Pancreas (tissue), 10 donors: ENCODE measurements at regions not wholly inside any gene's neighbourhood (a gene's known extent, or its start where the extent isn't known, plus 50 kb on each side); places are given as distances from the start of the nearest gene placed in this dataset.

Source experiments
- ATAC-seq, 4 donors: fragments of 200-7000 bp; cut with Tn5 transposase; one replicate each; pipeline versions ENCODE4 v1.8.0 to v1.9.1; 2020; ENCODE audit warnings: mild to moderate bottlenecking in 4 of 4, moderate library complexity in 4 of 4
- DNase-seq, 6 donors: peaks; one replicate each; pipeline ENCODE4 v3.0.0-alpha.2; 2020
- FAIRE-seq: peaks from 2 replicates; lab custom pipeline; 2012; peaks lifted over from hg19 to GRCh38; lab: Jason Lieb, UNC
- H3K27ac ChIP-seq, 4 donors: fragments of 200-600 bp; sonication (generic); 1 replicate in 3 of 4; 2 replicates in 1 of 4; pipeline versions ENCODE4 v1.5.0 to v1.8.0; 2020
- H3K27me3 ChIP-seq, 4 donors: fragments of 200-600 bp; one replicate each; pipeline ENCODE4 v1.8.0; 2021
- H3K36me3 ChIP-seq, 3 donors: fragments of 200-600 bp; sonication (generic) in 1 of 3; one replicate each; pipeline versions ENCODE4 v1.5.0 to v1.8.0; 2020 to 2021
- H3K4me1 ChIP-seq, 3 donors: fragments of 200-600 bp; one replicate each; pipeline ENCODE4 v1.8.0; 2021
- H3K4me3 ChIP-seq, 4 donors: fragments of 200-600 bp; sonication (generic) in 2 of 4; one replicate each; pipeline versions ENCODE4 v1.5.0 to v1.8.0; 2020 to 2021
- H3K9me3 ChIP-seq, 4 donors: fragments of 200-600 bp; one replicate each; pipeline ENCODE4 v1.8.0; 2021
- WGBS, 2 donors: extraction: QIAGEN DNeasy Blood & Tissue Kit; methylation state at CpG; one replicate each; pipeline ENCODE4 v1.1.7; 2013; 5-methylcytosine and 5-hydroxymethylcytosine counted together
- intact Hi-C, 3 donors: fragments of 100-400 bp; cut with DNase I; formaldehyde crosslinking; loops; one replicate each; pipeline versions ENCODE4 v1.11.1 to v1.14.2; 2022
- TF ChIP-seq, protein P1 (sequence below), 4 donors: fragments of 200-600 bp; sonication (generic) in 3 of 4; IDR thresholded peaks; one replicate each; pipeline versions ENCODE4 v1.5.0 to v1.8.0; 2021; ENCODE audit warnings: antibody characterized with exemption in 4 of 4
- donor health status: healthy with polysubstance abuse.
- donor health status: DM: no; HTN: no; CAD: no; lungs with moderate emphysema.
- donor health status: DM: no; HTN: no; CAD: no.
- donor health status: control.
- donor health status: control.
- donor health status: Bipolar disorder and iron deficiency.
- donor health status: DM: yes; HTN: yes; CAD: no.
- donor health status: DM: no; HTN: no; CAD: no.
- donor health status: DM: no; HTN: no; CAD: no.
- donor health status: DM: yes; HTN: yes; CAD: no.

- TF ChIP-seq, protein P1, sequence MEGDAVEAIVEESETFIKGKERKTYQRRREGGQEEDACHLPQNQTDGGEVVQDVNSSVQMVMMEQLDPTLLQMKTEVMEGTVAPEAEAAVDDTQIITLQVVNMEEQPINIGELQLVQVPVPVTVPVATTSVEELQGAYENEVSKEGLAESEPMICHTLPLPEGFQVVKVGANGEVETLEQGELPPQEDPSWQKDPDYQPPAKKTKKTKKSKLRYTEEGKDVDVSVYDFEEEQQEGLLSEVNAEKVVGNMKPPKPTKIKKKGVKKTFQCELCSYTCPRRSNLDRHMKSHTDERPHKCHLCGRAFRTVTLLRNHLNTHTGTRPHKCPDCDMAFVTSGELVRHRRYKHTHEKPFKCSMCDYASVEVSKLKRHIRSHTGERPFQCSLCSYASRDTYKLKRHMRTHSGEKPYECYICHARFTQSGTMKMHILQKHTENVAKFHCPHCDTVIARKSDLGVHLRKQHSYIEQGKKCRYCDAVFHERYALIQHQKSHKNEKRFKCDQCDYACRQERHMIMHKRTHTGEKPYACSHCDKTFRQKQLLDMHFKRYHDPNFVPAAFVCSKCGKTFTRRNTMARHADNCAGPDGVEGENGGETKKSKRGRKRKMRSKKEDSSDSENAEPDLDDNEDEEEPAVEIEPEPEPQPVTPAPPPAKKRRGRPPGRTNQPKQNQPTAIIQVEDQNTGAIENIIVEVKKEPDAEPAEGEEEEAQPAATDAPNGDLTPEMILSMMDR (IDR thresholded peaks at IDR 0.05) = no peak
- H3K4me1 ChIP-seq = peaks cover 4 to 11% (median 5%) of the 10 kb centered on the region in 3 donors
- FAIRE-seq (peak; percentile 34), ATAC-seq (peak; percentile 66 to 86 (median 78)), DNase-seq (no peak)
- H3K27ac ChIP-seq = no peak overlapping the region
- H3K4me3 ChIP-seq = no peak overlapping the region
- intact Hi-C loops = no loop called here
- 31 to 35% methylated on average over 4 of the region's 4 CpGs for WGBS, 2 donors
- H3K36me3 ChIP-seq = no peaks in the 10 kb centered on the region
- H3K27me3 ChIP-seq = no peaks in the 10 kb centered on the region
- H3K9me3 ChIP-seq = no peaks in the 10 kb centered on the region
Observed at GRCh38 chr3:154060238-154061000, 60.8 kb upstream of the ARHGEF26 start.

GRCh38 chr3:154061001-154061370, 60.2 kb upstream of the ARHGEF26 start:
- Histone ChIP-seq H3K27ac (no peak overlapping the region), H3K27me3 (no peaks in the 10 kb centered on the region), H3K4me1 (peaks cover 4 to 11% (median 5%) of the 10 kb centered on the region in 3 donors), H3K9me3 (no peaks in the 10 kb centered on the region), H3K36me3 (no peaks in the 10 kb centered on the region), H3K4me3 (no peak overlapping the region)
- DNase-seq (no peak), ATAC-seq (no peak), FAIRE-seq (no peak)
- TF ChIP-seq, protein P1 (IDR thresholded peaks at IDR 0.05) = no peak
- WGBS, 2 donors = 42 to 50% methylated on average over 3 of the region's 3 CpGs
- intact Hi-C loops = no loop called here

- DNase-seq (no peak), FAIRE-seq (no peak), ATAC-seq (no peak)
- Histone ChIP-seq H3K27ac (no peak overlapping the region), H3K4me1 (peaks cover 4 to 11% (median 5%) of the 10 kb centered on the region in 3 donors), H3K9me3 (no peaks in the 10 kb centered on the region), H3K4me3 (no peak overlapping the region), H3K36me3 (no peaks in the 10 kb centered on the region), H3K27me3 (no peaks in the 10 kb centered on the region)
- TF ChIP-seq, protein P1 (IDR thresholded peaks at IDR 0.05) = no peak
- intact Hi-C loops = no loop called here
- 76 to 92% methylated on average over 7 of the region's 7 CpGs for WGBS, 2 donors
Observed at GRCh38 chr3:154062513-154062912, 58.7 kb upstream of the ARHGEF26 start.

DNA sequence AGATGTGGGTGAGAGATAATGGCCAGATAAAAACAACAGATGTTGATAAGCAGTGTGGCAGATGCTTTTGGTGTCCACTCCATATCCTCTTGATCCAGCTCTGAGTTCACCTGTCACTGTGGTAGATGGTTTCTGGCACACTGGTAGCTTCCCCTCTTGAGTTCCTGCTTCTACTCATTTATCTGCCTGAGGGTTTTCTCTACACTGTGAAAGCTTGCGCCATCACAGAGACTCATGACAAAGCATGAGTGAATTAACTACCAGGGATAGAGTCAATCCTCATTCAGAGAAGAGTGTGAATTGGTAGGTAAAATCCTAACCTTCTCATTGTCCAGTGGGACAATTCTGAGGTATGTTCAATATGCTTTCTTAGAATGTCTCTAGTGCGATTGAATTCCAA, 50.0 kb upstream of the ARHGEF26 start:
- Histone ChIP-seq H3K9me3 (no peaks in the 10 kb centered on the region), H3K27me3 (no peaks in the 10 kb centered on the region), H3K27ac (no peak overlapping the region), H3K4me3 (no peak overlapping the region), H3K4me1 (no peaks in the 10 kb centered on the region), H3K36me3 (no peaks in the 10 kb centered on the region)
- no peak for ATAC-seq
- TF ChIP-seq, protein P1 (IDR thresholded peaks at IDR 0.05) = no peak
- DNase-seq = no peak
- intact Hi-C loops = no loop called here
- no peak for FAIRE-seq
- 91 to 93% methylated on average over 2 of the region's 2 CpGs for WGBS, 2 donors
